NCI-H2081 treated with DMSO at 0.1 percent for 48 hours (cell line): ENCODE measurements at regions not wholly inside any gene's neighbourhood (a gene's known extent, or its start where the extent isn't known, plus 50 kb on each side); places are given as distances from the start of the nearest gene placed in this dataset.
"Not testable (repeated sequence)": the region's sequence is repeated elsewhere in the genome, so short reads cannot be mapped to it uniquely, and the experiment has no call there.

ENCODE experiments used
- DNase-seq: peaks from one replicate; lab custom pipeline; 2025; lab: John Stamatoyannopoulos, UW

GRCh38 chr2:204363513-204363912 is 181.8 kb upstream of the PARD3B start:
- no peak for DNase-seq

- no peak for DNase-seq
These were observed 180.3 kb upstream of the PARD3B start for GRCh38 chr2:204364860-204365535.

GRCh38 chr2:204365811-204366210 is 179.5 kb upstream of the PARD3B start:
- DNase-seq = no peak

- DNase-seq = no peak
These were observed 177.8 kb upstream of the PARD3B start for GRCh38 chr2:204367466-204367865.

- DNase-seq = no peak
These were observed 175.0 kb upstream of the PARD3B start for GRCh38 chr2:204370172-204370718.

- no peak for DNase-seq
These were observed 171.3 kb upstream of the PARD3B start for GRCh38 chr2:204373942-204374341.

GRCh38 chr2:204380141-204380881 is 165.0 kb upstream of the PARD3B start:
- no peak for DNase-seq

GRCh38 chr2:204386668-204387067 is 158.6 kb upstream of the PARD3B start:
- DNase-seq = no peak

GRCh38 chr2:204389120-204389519 is 156.2 kb upstream of the PARD3B start:
- DNase-seq = no peak

GRCh38 chr2:204389856-204390255 is 155.4 kb upstream of the PARD3B start:
- no peak for DNase-seq

- no peak for DNase-seq
These were observed 149.7 kb upstream of the PARD3B start for GRCh38 chr2:204395539-204395938.

- no peak for DNase-seq
These were observed 144.2 kb upstream of the PARD3B start for GRCh38 chr2:204401114-204401513.

- no peak for DNase-seq
These were observed 137.9 kb upstream of the PARD3B start for GRCh38 chr2:204407204-204408014.

- DNase-seq = not testable (repeated sequence)
These were observed 132.5 kb upstream of the PARD3B start for GRCh38 chr2:204412782-204413181.

- DNase-seq = no peak
These were observed 129.7 kb upstream of the PARD3B start for GRCh38 chr2:204415406-204416181.

GRCh38 chr2:204416236-204416635 is 129.0 kb upstream of the PARD3B start:
- no peak for DNase-seq

GRCh38 chr2:204425821-204426220 is 119.5 kb upstream of the PARD3B start:
- no peak for DNase-seq

- no peak for DNase-seq
These were observed 116.6 kb upstream of the PARD3B start for GRCh38 chr2:204428675-204429074.

- DNase-seq = no peak
These were observed 113.7 kb upstream of the PARD3B start for GRCh38 chr2:204431529-204431928.

GRCh38 chr2:204432196-204432595 is 113.1 kb upstream of the PARD3B start:
- no peak for DNase-seq

- no peak for DNase-seq
These were observed 110.4 kb upstream of the PARD3B start for GRCh38 chr2:204434660-204435462.
